C4-2B (cell line): ENCODE measurements at regions not wholly inside any gene's neighbourhood (a gene's known extent, or its start where the extent isn't known, plus 50 kb on each side); places are given as distances from the start of the nearest gene placed in this dataset.

Source experiments
- CTCF ChIP-seq: fragments of 450-650 bp; conservative IDR thresholded peaks from 2 replicates; pipeline ENCODE4 v1.5.1; 2017; ENCODE audit warnings: mild to moderate bottlenecking
- ZFX ChIP-seq: fragments of 450-650 bp; IDR thresholded peaks from 2 replicates; pipeline ENCODE4 v1.6.1; 2017

- TF ChIP-seq ZFX = no peak
- no peak for TF ChIP-seq CTCF
These were observed 105.7 kb downstream of the RDH14 start for GRCh38 chr2:18454692-18455235.
